SJCRH30 (cell line): ENCODE measurements at regions not wholly inside any gene's neighbourhood (a gene's known extent, or its start where the extent isn't known, plus 50 kb on each side); places are given as distances from the start of the nearest gene placed in this dataset.

Experiments used
- DNase-seq, 2 experiments: peaks; one replicate each; pipeline ENCODE4 v3.0.0-alpha.2; 2015 to 2020
- H3K27ac ChIP-seq: fragments of 250-450 bp; sonication (Bioruptor Pico); 2 replicates; pipeline ENCODE4 v1.5.1; 2020; ENCODE audit warnings: mild to moderate bottlenecking, moderate library complexity
- H3K27me3 ChIP-seq: fragments of 250-450 bp; sonication (Bioruptor Pico); 2 replicates; pipeline ENCODE4 v1.5.1; 2020; ENCODE audit warnings: mild to moderate bottlenecking, moderate library complexity
- H3K36me3 ChIP-seq: fragments of 250-450 bp; sonication (Bioruptor Pico); 2 replicates; pipeline ENCODE4 v1.5.1; 2020; ENCODE audit warnings: mild to moderate bottlenecking, moderate library complexity
- H3K4me1 ChIP-seq: fragments of 250-450 bp; sonication (Bioruptor Pico); 2 replicates; pipeline ENCODE4 v1.5.1; 2020; ENCODE audit warnings: mild to moderate bottlenecking, moderate library complexity
- H3K4me3 ChIP-seq: fragments of 250-450 bp; sonication (Bioruptor Pico); 2 replicates; pipeline ENCODE4 v1.5.1; 2020; ENCODE audit warnings: mild to moderate bottlenecking, moderate library complexity
- H3K9me3 ChIP-seq: fragments of 250-450 bp; sonication (Bioruptor Pico); replicated peaks from 2 replicates; pipeline ENCODE4 v1.5.1; 2020; ENCODE audit warnings: mild to moderate bottlenecking, moderate library complexity

DNA sequence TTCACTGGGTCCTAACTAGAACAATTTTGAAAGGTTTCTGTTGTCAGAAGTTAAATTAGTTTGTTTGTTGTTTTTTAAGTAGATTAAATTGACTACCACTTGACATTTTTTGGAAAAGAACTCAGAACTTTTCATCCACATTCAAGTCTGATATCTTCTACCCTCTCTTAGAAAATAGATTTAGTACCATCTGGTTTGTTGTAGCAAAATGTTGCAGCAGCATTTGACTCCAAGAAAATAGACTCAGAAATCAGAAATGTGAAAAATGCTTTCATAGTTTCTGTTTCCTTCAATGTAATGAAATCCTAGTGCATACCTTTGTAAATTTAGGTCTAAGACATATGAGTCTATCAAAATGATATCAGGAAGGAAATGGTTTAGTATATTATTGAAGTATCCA is 256.3 kb upstream of the CLEC14A start:
- no peaks in the 10 kb centered on the region for H3K36me3 ChIP-seq
- DNase-seq = no peak
- H3K9me3 ChIP-seq = no peaks in the 10 kb centered on the region
- no peaks in the 10 kb centered on the region for H3K27me3 ChIP-seq
- no peak overlapping the region for H3K4me3 ChIP-seq
- peaks cover 5% of the 10 kb centered on the region; the same call in 1 of the 2 replicates for H3K4me1 ChIP-seq
- no peak overlapping the region for H3K27ac ChIP-seq

GRCh38 chr14:38507299-38507698 is 251.4 kb upstream of the CLEC14A start:
- Histone ChIP-seq H3K27ac (no peak overlapping the region), H3K9me3 (no peaks in the 10 kb centered on the region), H3K4me1 (peaks cover 20% of the 10 kb centered on the region), H3K4me3 (no peak overlapping the region), H3K27me3 (no peaks in the 10 kb centered on the region), H3K36me3 (no peaks in the 10 kb centered on the region)
- DNase-seq = no peak

- no peak for DNase-seq
- peak overlapping the region; percentile 1; the same call in 1 of the 2 replicates for H3K27ac ChIP-seq
- H3K4me1 ChIP-seq = peaks cover 20% of the 10 kb centered on the region
- H3K27me3 ChIP-seq = no peaks in the 10 kb centered on the region
- no peak overlapping the region for H3K4me3 ChIP-seq
- H3K9me3 ChIP-seq = no peaks in the 10 kb centered on the region
- no peaks in the 10 kb centered on the region for H3K36me3 ChIP-seq
Measured at GRCh38 chr14:38505973-38506249, 250.0 kb upstream of the CLEC14A start.

DNA sequence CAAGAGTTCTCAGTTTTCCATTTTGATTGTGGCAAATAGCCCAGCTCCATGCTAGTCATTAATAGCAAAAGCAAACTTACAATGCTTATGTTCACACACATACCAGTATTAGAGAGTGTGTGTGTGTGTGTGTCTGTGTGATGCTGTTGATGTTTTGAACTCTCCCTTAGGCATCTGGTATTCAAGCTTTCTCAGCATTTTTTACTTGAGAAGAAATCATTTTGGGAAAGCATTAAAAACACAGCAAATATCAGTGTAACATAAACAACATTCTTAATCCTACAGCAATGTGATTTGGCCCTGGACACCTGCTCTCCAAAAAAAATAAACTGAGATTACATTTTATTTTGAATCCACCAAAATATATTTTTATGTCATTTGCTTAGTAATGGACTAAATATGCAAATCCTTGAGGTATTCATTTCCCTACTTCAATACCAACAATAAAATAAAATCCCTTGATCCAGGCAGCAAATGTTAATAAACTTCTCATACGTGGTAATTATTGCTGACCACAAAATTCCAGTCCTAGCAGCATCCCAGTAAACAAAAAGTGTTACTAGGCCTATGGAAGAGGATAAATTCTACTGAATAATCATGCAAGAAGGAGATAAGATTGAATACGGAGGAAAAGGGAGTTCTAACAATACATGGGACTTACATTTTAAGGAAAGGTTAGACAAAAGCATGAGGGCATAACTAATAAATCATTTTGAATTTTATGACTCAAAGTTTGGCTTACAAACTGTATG is 249.5 kb upstream of the CLEC14A start:
- peak in 1 of 2 experiments; percentile 31 for DNase-seq
- Histone ChIP-seq H3K4me3 (no peak overlapping the region), H3K27me3 (no peaks in the 10 kb centered on the region), H3K36me3 (no peaks in the 10 kb centered on the region), H3K27ac (peak overlapping the region; percentile 1; the same call in 1 of the 2 replicates), H3K4me1 (peaks cover 20% of the 10 kb centered on the region), H3K9me3 (no peaks in the 10 kb centered on the region)

GRCh38 chr14:38504175-38504574 is 248.3 kb upstream of the CLEC14A start:
- H3K27ac ChIP-seq = no peak overlapping the region
- no peak for DNase-seq
- H3K4me1 ChIP-seq = peaks cover 20% of the 10 kb centered on the region
- no peak overlapping the region for H3K4me3 ChIP-seq
- H3K27me3 ChIP-seq = no peaks in the 10 kb centered on the region
- H3K36me3 ChIP-seq = no peaks in the 10 kb centered on the region
- H3K9me3 ChIP-seq = no peaks in the 10 kb centered on the region

- DNase-seq = no peak
- Histone ChIP-seq H3K27ac (no peak overlapping the region), H3K9me3 (no peaks in the 10 kb centered on the region)
Measured at GRCh38 chr14:38502239-38502638, 246.3 kb upstream of the CLEC14A start.

GRCh38 chr14:38500125-38500524 is 244.2 kb upstream of the CLEC14A start:
- Histone ChIP-seq H3K9me3 (no peaks in the 10 kb centered on the region), H3K27me3 (no peaks in the 10 kb centered on the region), H3K36me3 (no peaks in the 10 kb centered on the region), H3K27ac (no peak overlapping the region), H3K4me3 (no peak overlapping the region), H3K4me1 (peaks cover 18% of the 10 kb centered on the region)
- DNase-seq = no peak

More at GRCh38 chr14:38502239-38502638, 246.3 kb upstream of the CLEC14A start:
- H3K4me3 ChIP-seq = no peak overlapping the region
- H3K36me3 ChIP-seq = no peaks in the 10 kb centered on the region
- no peaks in the 10 kb centered on the region for H3K27me3 ChIP-seq
- H3K4me1 ChIP-seq = peaks cover 14% of the 10 kb centered on the region

DNA sequence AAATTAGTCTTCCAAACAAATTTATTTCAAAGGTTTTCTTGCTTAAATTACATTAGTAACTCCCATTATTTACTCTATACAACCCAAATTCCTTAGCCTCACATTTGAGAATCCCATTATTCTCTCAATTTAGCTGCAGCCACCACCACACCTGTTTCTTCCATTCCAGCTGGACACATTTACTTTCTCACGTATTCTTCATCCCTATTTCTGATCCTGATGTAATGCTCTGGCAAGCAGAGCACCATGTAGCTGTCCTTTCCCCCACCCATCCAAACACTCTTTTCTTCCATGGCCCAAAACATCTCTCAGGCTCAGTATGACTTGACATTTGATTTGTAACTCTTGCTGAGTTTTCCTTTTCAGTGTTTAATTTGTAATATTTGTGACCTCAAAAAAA is 240.2 kb upstream of the CLEC14A start:
- Histone ChIP-seq H3K9me3 (peaks cover 12% of the 10 kb centered on the region; the same call in 1 of the 2 replicates), H3K36me3 (no peaks in the 10 kb centered on the region), H3K4me1 (peaks cover 13% of the 10 kb centered on the region), H3K27me3 (no peaks in the 10 kb centered on the region), H3K27ac (peak overlapping the region; percentile 38), H3K4me3 (no peak overlapping the region)
- DNase-seq = peak; percentile 41 to 68

DNA sequence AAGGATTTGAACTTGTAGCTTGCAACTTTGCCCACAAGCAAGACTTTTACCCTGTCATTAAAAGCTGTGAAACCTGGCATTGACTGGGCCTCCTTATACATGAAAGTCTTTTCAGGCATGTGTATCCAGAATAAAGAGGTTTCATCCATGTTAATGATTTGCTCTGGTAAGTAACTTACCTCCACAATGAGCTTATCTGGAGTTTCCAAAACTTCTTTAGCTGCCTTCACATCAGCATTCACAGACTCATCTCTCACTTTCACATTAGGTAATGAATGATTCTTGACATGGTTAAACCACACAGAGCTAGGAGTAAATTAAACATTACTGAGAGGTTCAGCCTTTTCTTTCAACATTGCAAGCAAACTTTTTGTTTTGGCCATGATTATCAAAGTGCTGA is 234.4 kb upstream of the CLEC14A start:
- DNase-seq = no peak
- peaks cover 18% of the 10 kb centered on the region for H3K4me1 ChIP-seq
- H3K27ac ChIP-seq = no peak overlapping the region
- no peaks in the 10 kb centered on the region for H3K36me3 ChIP-seq
- H3K9me3 ChIP-seq = peaks cover 17% of the 10 kb centered on the region; the same call in 1 of the 2 replicates
- H3K4me3 ChIP-seq = no peak overlapping the region
- H3K27me3 ChIP-seq = no peaks in the 10 kb centered on the region

DNA sequence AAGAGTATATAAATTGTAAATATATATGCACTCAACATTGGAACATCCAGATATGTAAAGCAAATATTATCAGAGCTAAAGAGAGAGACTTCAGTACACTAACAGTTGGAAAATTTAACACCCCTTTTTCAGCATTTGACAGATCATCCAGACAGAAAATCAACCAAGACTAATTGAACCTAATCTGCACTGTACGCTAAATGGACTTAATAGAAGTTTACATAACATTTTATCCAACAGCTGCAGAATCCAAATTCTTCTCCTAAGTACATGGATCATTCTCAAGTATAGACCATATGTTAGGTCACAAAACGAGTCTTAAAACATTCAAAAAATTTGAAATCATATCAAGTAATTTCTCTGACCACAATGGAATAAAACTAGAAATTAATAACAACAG is 229.1 kb upstream of the CLEC14A start:
- H3K27me3 ChIP-seq = no peaks in the 10 kb centered on the region
- no peaks in the 10 kb centered on the region for H3K36me3 ChIP-seq
- DNase-seq = peak in 1 of 2 experiments; percentile 92
- peaks cover 10% of the 10 kb centered on the region for H3K9me3 ChIP-seq
- H3K4me3 ChIP-seq = no peak overlapping the region
- H3K27ac ChIP-seq = peak overlapping the region; percentile 86
- H3K4me1 ChIP-seq = peaks cover 44% of the 10 kb centered on the region

DNA sequence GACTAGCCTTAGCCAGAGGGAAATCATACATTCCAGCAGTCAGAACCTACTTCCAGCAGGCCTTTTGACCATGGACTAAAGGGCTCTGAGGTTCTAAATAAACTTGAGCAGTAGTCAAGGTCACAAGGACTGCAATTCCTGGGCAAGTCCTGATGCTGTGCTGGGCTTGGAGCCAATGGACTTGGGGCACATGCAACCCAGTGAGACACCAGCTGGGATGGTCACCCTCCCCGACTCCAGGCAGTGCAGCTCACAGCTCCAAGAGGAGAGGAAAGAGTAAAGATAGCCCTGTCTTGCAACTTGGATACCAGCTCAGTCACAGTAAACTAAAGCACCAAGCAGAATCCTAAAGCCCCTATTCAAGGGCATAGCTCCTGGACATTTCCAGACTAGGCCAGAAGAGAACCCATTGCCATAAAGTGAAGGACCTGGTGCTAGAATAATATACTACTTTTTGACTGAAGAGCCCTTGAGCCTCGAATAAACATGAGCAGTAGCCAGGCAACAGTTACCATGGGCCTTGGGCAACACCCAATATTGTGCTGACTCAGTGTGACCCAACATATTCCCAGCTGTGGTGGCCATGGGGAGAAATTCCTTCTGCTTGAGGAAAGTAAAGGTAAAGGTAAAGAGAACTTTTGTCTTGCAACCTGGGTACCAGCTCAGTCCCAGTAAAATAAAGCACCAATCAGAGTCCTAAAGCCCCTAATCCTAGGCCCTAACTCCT is 226.2 kb upstream of the CLEC14A start:
- no peaks in the 10 kb centered on the region for H3K36me3 ChIP-seq
- peak overlapping the region; percentile 86; the same call in 1 of the 2 replicates for H3K27ac ChIP-seq
- peaks cover 41% of the 10 kb centered on the region for H3K4me1 ChIP-seq
- H3K9me3 ChIP-seq = peaks cover 32% of the 10 kb centered on the region
- H3K27me3 ChIP-seq = no peaks in the 10 kb centered on the region
- no peak overlapping the region for H3K4me3 ChIP-seq
- DNase-seq = peak in 1 of 2 experiments; percentile 17

GRCh38 chr14:38469156-38469555 is 213.3 kb upstream of the CLEC14A start:
- no peak overlapping the region for H3K4me3 ChIP-seq
- H3K36me3 ChIP-seq = no peaks in the 10 kb centered on the region

GRCh38 chr14:38442208-38442607 is 186.3 kb upstream of the CLEC14A start:
- H3K36me3 ChIP-seq = no peaks in the 10 kb centered on the region
- no peak overlapping the region for H3K27ac ChIP-seq
- no peak overlapping the region for H3K4me3 ChIP-seq
- H3K9me3 ChIP-seq = peaks cover 9% of the 10 kb centered on the region; the same call in 1 of the 2 replicates
- no peaks in the 10 kb centered on the region for H3K27me3 ChIP-seq
- H3K4me1 ChIP-seq = no peaks in the 10 kb centered on the region
- DNase-seq = no peak

More at GRCh38 chr14:38469156-38469555, 213.3 kb upstream of the CLEC14A start:
- H3K9me3 ChIP-seq = no peaks in the 10 kb centered on the region
- no peak overlapping the region for H3K27ac ChIP-seq
- H3K27me3 ChIP-seq = no peaks in the 10 kb centered on the region
- no peaks in the 10 kb centered on the region; the same call in 1 of the 2 replicates for H3K4me1 ChIP-seq
- DNase-seq = no peak

GRCh38 chr14:38432186-38432585 is 176.3 kb upstream of the CLEC14A start:
- Histone ChIP-seq H3K9me3 (no peaks in the 10 kb centered on the region), H3K36me3 (no peaks in the 10 kb centered on the region), H3K27me3 (no peaks in the 10 kb centered on the region), H3K4me1 (no peaks in the 10 kb centered on the region), H3K27ac (no peak overlapping the region), H3K4me3 (no peak overlapping the region)
- DNase-seq = no peak

GRCh38 chr14:38431156-38431555 is 175.3 kb upstream of the CLEC14A start:
- Histone ChIP-seq H3K27me3 (no peaks in the 10 kb centered on the region), H3K36me3 (no peaks in the 10 kb centered on the region), H3K4me3 (no peak overlapping the region), H3K9me3 (no peaks in the 10 kb centered on the region), H3K27ac (no peak overlapping the region), H3K4me1 (no peaks in the 10 kb centered on the region)
- no peak for DNase-seq
